ENCODE measurements at regions not wholly inside any gene's neighbourhood (a gene's known extent, or its start where the extent isn't known, plus 50 kb on each side); places are given as distances from the start of the nearest gene placed in this dataset.

GRCh38 chr9:107635803-107636174 lies 146.2 kb upstream of the KLF4 start:
- CTCF ChIA-PET = no interaction called here
- H3K27me3 ChIP-seq (ENCODE audit: control insufficient read depth, insufficient read depth, low read length) = no peaks in the 10 kb centered on the region
- H3K4me2 ChIP-seq (ENCODE audit: low read depth, low read length) = no peak overlapping the region
- no peaks in the 10 kb centered on the region for H4K20me1 ChIP-seq (ENCODE audit: insufficient read depth, low read length)
- H3K27ac ChIP-seq (ENCODE audit: insufficient read depth, low read length) = no peak overlapping the region
- no peak overlapping the region for H2AK9ac ChIP-seq (replicated peaks; ENCODE audit: low read depth, low read length, poor library complexity)
- peak overlapping the region; percentile 39; the same call in 1 of the 3 replicates for H2BK15ac ChIP-seq (ENCODE audit: low read depth, low read length)
- peaks cover 10% of the 10 kb centered on the region for H3K4me1 ChIP-seq (ENCODE audit: control insufficient read depth, insufficient read depth, low read length)
- H3K9ac ChIP-seq (ENCODE audit: low read depth, low read length) = no peak overlapping the region
- WGBS, 2 experiments (ENCODE audit: extremely low coverage in 2 of 2, insufficient read length in 1 of 2) = 82% methylated on average over 2 of the region's 6 CpGs; no CpG with 5 or more reads in 1 of the 2 experiments
- TF ChIP-seq POLR2A (IDR thresholded peaks at IDR 0.05; ENCODE audit: low read depth, low read length) (no peak), SMC3 (IDR thresholded peaks at IDR 0.05; ENCODE audit: low read depth, low read length) (no peak)
- H3K79me1 ChIP-seq (ENCODE audit: low read depth in 1 of 2, low read length in 2 of 2) = no peaks in the 10 kb centered on the region
- H3K36me3 ChIP-seq (ENCODE audit: control insufficient read depth, insufficient read depth, low read length) = no peaks in the 10 kb centered on the region
- no peak overlapping the region for H3K4me3 ChIP-seq (ENCODE audit: insufficient read depth, low read depth, low read length)
- intact Hi-C loops (cut with micrococcal nuclease) = loop anchor here (5.0 kb wide), 4 partner anchors 72 to 917 kb away; no protein-coding TSS in a partner anchor
- no peaks in the 10 kb centered on the region for H3K9me3 ChIP-seq (ENCODE audit: control insufficient read depth, insufficient read depth, low read length)
- H3K56ac ChIP-seq (ENCODE audit: extremely low read depth, insufficient read depth, low read length) = no peak overlapping the region
- BruUV-seq (replicated peaks) = no TSS peak
- no peak overlapping the region for H2BK5ac ChIP-seq (ENCODE audit: low read depth, low read length, poor library complexity, severe bottlenecking)
- H4K8ac ChIP-seq (ENCODE audit: low read depth in 2 of 2, low read length in 2 of 2) = no peak overlapping the region
- POLR2A ChIA-PET (ENCODE audit: unreplicated experiment) = no interaction called here
- H3K18ac ChIP-seq (ENCODE audit: low read depth, low read length) = no peak overlapping the region
- peaks cover 14% of the 10 kb centered on the region; the same call in 1 of the 2 replicates for H3K9me1 ChIP-seq (ENCODE audit: insufficient read depth, low read length)
- no peak overlapping the region for H3K23ac ChIP-seq (ENCODE audit: low read depth, low read length)
- in situ Hi-C loops (cut with MboI; ENCODE audit: low sequenced_read_pairs) = loop anchor here (10.0 kb wide), 1 partner anchor 639 kb away; no protein-coding TSS in a partner anchor
- no peak overlapping the region for H2AFZ ChIP-seq (replicated peaks; ENCODE audit: low read length, poor library complexity)
- DNase-seq (no peak), ATAC-seq (ENCODE audit: low read depth) (no peak)
- no peak overlapping the region for H4K5ac ChIP-seq (ENCODE audit: low read depth, low read length)
- H4K91ac ChIP-seq (ENCODE audit: insufficient read depth, low read depth, low read length) = 0 out of 2 replicates have a peak overlapping the region, but pooled peaks have one; percentile 10
- H3K4ac ChIP-seq (ENCODE audit: low read depth, low read length) = peak overlapping the region; percentile 38
- peak overlapping the region; percentile 49; the same call in 1 of the 2 replicates for H2BK120ac ChIP-seq (ENCODE audit: low read depth, low read length)
- dilution Hi-C loops (cut with HindIII; ENCODE audit: low sequenced_read_pairs, unreplicated experiment) = no loop called here
- H3K14ac ChIP-seq (replicated peaks; ENCODE audit: low read depth, low read length) = 0 out of 2 replicates have a peak overlapping the region, but pooled peaks have one; percentile 7
- H2BK20ac ChIP-seq (ENCODE audit: low read depth, low read length) = peak overlapping the region; percentile 29
- H2AK5ac ChIP-seq (ENCODE audit: low read depth, low read length) = peak overlapping the region; percentile 62
